GM19395 (cell line): ENCODE measurements at regions not wholly inside any gene's neighbourhood (a gene's known extent, or its start where the extent isn't known, plus 50 kb on each side); places are given as distances from the start of the nearest gene placed in this dataset.

ENCODE experiments used
- ATAC-seq: cut with Tn5 transposase; IDR thresholded peaks from one replicate; pipeline ENCODE4 v1.9.1; 2021; ENCODE audit warnings: mild to moderate bottlenecking, moderate library complexity; ENCODE audit not compliant: unreplicated experiment

DNA sequence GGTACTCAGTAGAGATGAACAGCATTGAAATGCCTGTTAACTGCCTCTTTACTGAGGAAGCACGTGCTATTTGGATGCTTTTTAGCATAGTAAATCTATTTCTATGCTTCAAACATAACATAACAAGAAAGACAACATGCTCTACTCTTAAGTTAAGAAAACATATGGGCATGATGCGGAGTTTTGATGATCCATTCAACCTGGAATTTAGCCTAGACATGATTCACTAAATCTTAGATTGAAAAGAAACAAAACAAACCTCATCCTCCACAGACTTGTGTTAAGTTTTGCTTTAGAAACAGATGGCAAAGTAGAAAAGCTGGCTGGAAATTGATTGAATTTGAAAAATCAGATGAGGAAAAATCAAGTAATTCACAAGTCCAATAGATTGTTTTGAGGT, 593.8 kb downstream of the OLFM4 start:
- no peak for ATAC-seq

- no peak for ATAC-seq
Measured at GRCh38 chr13:53623146-53623545, 594.5 kb downstream of the OLFM4 start.

DNA sequence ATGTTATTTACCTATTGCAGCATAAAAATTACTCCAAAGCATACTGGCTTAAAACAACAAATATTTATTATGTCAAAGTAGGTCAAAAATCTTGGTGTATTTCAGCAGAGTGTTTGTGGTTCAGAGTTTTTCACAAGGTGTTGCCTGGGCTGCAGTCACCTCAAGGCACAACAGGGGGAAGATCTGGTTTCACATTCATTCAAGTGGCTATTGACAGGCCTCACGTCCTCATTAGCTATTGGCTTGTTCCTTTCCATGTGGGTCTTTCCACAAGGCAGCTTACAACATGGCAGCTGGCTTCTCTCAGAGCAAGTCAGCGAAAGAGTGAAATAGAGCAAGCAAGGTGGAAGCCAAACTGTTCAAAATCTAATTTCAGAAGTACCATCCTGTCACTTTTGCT, 602.9 kb downstream of the OLFM4 start:
- ATAC-seq: no peak

DNA sequence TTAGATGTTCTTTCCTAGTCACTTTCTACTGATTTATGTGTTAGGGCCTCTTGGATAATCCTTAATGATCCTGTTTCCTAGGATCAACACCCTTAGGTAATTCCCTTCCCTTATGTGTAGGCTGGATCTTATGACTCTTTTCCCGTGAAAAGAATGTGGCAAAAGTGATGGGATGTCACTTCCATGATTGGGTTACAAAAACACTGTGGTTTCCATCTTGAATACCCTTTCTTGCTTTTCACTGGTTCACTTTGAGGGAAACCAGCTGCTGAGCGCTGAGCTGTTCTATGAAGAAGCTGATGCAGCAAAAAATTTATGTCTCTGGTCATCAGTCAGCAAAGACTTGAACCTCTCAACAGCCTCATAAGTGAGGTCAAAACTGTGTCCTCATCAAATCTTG, 609.4 kb downstream of the OLFM4 start:
- ATAC-seq: no peak

DNA sequence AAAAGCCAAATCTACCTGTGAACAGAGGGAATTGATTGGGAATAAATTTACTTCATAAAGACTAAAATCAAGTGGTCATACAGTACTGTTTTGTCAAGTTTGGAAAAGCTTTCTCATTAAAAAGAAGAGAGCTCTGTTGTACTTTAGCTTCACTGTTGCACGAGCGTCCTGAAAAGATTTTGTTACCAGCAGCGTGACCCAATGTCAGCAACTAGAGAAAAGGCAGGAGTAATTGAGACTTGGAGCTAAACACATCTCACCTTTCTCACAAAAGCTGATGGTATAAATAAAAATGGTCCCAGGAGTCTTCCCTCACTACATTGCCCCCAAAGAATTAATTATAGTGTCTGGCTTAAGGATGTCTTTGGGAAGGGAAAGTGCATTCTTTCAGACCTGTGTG, 613.7 kb downstream of the OLFM4 start:
- ATAC-seq: no peak

DNA sequence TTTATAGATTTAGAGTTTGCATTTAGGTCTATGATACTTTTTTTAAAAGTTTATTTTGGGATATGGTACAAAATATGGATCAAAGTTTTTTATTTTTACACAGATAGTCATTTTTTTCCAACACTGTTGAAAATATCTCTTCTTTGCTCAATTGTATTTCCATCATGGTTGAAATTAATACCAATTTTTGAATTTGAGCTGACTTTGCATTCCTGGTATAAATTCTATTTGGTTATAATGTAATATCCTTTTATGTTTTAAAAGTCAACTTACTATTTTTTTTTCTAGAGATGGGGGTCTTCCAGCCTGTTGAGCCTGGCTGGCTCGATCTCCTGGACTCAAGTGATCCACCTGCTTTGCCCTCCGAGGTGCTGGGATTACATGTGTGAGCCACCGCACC, 620.1 kb downstream of the OLFM4 start:
- no peak for ATAC-seq

- ATAC-seq: no peak
Measured at GRCh38 chr13:53672005-53672404, 643.4 kb downstream of the OLFM4 start.

- ATAC-seq: no peak
Measured at GRCh38 chr13:53683146-53683545, 654.5 kb downstream of the OLFM4 start.

DNA sequence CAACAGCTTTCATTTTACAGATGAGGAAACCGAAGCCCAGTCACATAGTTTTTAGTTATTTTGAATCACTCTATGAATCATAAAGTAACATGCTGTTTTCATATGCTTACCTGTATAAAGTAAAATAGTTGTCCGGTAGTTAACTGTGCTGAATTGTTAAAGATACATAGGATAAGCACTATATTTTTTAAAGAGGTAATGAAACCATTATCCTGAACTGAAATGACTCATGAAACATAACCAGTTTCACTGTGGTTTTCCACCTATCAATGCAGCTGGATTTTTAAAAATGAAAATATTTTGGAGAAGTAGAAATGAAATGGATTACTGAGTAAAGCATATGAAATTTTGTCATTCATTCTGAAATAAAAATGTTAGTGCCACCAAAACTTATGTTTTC, 655.0 kb downstream of the OLFM4 start:
- ATAC-seq: no peak

GRCh38 chr13:53691417-53691816, 662.8 kb downstream of the OLFM4 start:
- ATAC-seq: no peak

GRCh38 chr13:53694814-53695532, 666.4 kb downstream of the OLFM4 start:
- no peak for ATAC-seq

DNA sequence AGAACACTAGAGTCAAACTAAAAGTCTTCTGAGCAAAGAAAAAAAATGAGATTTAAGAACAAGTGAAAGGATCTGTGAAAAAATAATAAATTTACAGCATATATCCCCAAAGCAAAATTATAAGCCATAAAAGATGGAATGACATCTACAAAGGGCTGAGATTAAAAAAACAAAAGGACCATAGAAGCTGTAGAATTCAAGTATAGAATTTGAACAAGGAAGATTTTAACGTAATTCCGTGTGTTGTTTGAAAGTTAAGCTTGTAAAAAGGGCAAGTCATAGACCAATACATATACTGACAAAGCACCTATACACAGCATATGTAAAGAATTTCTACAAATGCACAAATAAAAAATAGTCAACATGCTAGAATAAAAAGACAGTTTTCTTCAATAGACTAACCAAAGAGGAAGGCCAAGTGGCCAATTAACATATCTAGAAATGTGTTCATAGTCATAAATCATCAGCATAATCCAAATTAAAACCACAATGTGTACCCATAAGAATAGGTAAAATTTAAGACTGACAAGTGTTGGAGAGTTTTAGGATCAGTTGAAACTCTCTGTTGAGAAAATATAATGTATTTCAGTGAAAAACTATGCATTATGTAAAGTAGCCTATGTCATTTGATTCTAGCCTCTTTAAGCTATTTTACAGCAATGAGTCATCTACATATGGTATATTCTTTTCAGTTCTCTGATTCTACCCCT, 674.9 kb downstream of the OLFM4 start:
- no peak for ATAC-seq

DNA sequence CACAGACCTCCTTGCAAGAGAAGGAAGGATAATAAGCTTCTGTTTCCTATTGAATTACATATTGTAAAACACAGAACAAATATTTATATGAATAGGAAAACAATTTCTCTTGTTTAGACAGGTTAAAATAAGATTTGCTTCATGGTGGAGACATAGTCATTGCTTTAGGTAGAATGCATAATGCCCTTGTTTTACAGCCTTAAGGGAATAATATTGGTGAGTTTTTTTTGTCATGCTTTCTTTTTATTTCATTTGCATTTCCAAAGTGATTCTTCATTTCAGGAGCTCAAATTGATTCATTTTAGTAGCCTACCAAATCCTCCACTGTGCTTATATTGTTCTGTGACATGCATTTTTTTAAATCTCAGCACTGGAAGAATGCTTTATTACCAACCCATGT, 690.7 kb downstream of the OLFM4 start:
- no peak for ATAC-seq

- ATAC-seq: no peak
Measured at GRCh38 chr13:53732664-53733063, 704.1 kb downstream of the OLFM4 start.

GRCh38 chr13:53743906-53744305, 715.3 kb downstream of the OLFM4 start:
- no peak for ATAC-seq

GRCh38 chr13:53747825-53748224, 719.2 kb downstream of the OLFM4 start:
- no peak for ATAC-seq

- ATAC-seq: no peak
Measured at GRCh38 chr13:53749306-53749705, 720.7 kb downstream of the OLFM4 start.

- no peak for ATAC-seq
Measured at GRCh38 chr13:53759016-53759415, 730.4 kb downstream of the OLFM4 start.

GRCh38 chr13:53775807-53776206, 747.2 kb downstream of the OLFM4 start:
- ATAC-seq: no peak

DNA sequence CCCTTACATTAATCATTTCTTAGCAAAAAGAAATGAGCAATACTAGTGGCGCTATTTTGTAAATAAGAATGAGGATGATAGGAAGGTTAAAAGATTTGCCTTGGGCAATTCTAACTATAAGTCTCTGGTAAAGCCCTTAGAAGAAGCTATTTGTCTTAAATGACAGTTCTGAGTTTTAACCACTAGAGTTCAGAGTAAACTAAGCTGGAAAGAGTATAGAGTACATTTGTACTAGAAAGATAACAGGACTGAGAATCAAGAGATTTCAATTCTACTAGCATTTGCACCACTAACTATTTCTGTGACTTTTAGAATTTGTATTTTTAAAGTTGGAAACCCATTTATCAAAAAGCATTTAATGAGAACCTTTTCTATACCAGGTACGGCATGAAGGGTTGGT, 750.3 kb downstream of the OLFM4 start:
- ATAC-seq: no peak

DNA sequence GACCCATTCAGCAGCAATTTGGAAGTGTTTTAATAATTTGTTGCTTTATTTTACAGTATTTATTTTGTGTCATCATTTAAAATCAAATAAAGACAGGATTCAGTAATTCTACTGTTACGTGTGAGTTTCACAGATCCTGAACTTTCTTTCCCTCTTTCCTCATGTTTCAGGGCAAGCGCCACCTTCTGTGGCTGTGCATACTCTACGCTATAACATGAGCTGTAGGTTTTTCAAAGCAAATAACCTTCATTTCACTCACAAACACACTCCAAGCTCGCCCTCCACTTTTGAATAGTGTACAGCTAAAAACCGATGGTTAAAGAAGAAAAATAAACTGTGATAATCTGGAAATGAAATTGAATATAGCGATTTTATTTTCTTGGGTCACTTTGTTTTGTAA, 753.3 kb downstream of the OLFM4 start:
- ATAC-seq: no peak

- ATAC-seq: peak; percentile 89
Measured at GRCh38 chr13:53782488-53782961, 753.9 kb downstream of the OLFM4 start.

- ATAC-seq: no peak
Measured at GRCh38 chr13:53783471-53783870, 754.9 kb downstream of the OLFM4 start.
